Activated gamma-delta T cell treated with anti-CD3 and anti-CD28 coated beads, Interleukin-2, amount 50 U/mL, for 16 hours (primary cell): ENCODE measurements at regions not wholly inside any gene's neighbourhood (a gene's known extent, or its start where the extent isn't known, plus 50 kb on each side); places are given as distances from the start of the nearest gene placed in this dataset.

Experiments used
- DNase-seq: peaks from one replicate; pipeline ENCODE4 v3.0.0-alpha.2; 2020; ENCODE audit warnings: low read depth

- DNase-seq, result no peak
These were observed 125.3 kb upstream of the DST start for GRCh38 chr6:56767892-56768531.

- no peak for DNase-seq
These were observed 124.7 kb upstream of the DST start for GRCh38 chr6:56767435-56767834.

- no peak for DNase-seq
These were observed 124.1 kb upstream of the DST start for GRCh38 chr6:56766806-56767178.

- no peak for DNase-seq
These were observed 123.6 kb upstream of the DST start for GRCh38 chr6:56766139-56766805.

- no peak for DNase-seq
These were observed 122.8 kb upstream of the DST start for GRCh38 chr6:56765494-56765893.

GRCh38 chr6:56764081-56764566, 121.4 kb upstream of the DST start:
- DNase-seq, result no peak

GRCh38 chr6:56761651-56762050, 119.0 kb upstream of the DST start:
- DNase-seq, result no peak

GRCh38 chr6:56760842-56761241, 118.2 kb upstream of the DST start:
- no peak for DNase-seq

- no peak for DNase-seq
These were observed 116.8 kb upstream of the DST start for GRCh38 chr6:56759521-56759920.

- no peak for DNase-seq
These were observed 115.9 kb upstream of the DST start for GRCh38 chr6:56758553-56758952.

- no peak for DNase-seq
These were observed 115.4 kb upstream of the DST start for GRCh38 chr6:56758120-56758519.

- DNase-seq, result no peak
These were observed 114.9 kb upstream of the DST start for GRCh38 chr6:56757588-56757984.

GRCh38 chr6:56756791-56757587, 114.3 kb upstream of the DST start:
- DNase-seq, result no peak

- DNase-seq, result no peak
These were observed 113.6 kb upstream of the DST start for GRCh38 chr6:56756219-56756789.

- DNase-seq, result no peak
These were observed 112.4 kb upstream of the DST start for GRCh38 chr6:56755040-56755439.

- no peak for DNase-seq
These were observed 111.1 kb upstream of the DST start for GRCh38 chr6:56753811-56754210.

- DNase-seq, result no peak
These were observed 109.8 kb upstream of the DST start for GRCh38 chr6:56752534-56752933.

- DNase-seq, result no peak
These were observed 109.3 kb upstream of the DST start for GRCh38 chr6:56752009-56752408.

GRCh38 chr6:56751604-56752003, 108.9 kb upstream of the DST start:
- DNase-seq, result no peak

GRCh38 chr6:56750686-56751085, 108.0 kb upstream of the DST start:
- DNase-seq, result no peak

GRCh38 chr6:56749632-56750151, 107.0 kb upstream of the DST start:
- no peak for DNase-seq

- DNase-seq, result no peak
These were observed 104.2 kb upstream of the DST start for GRCh38 chr6:56746767-56747504.
